ENCODE measurements at regions not wholly inside any gene's neighbourhood (a gene's known extent, or its start where the extent isn't known, plus 50 kb on each side); places are given as distances from the start of the nearest gene placed in this dataset.

- no peak overlapping the region for H3K27ac Mint-ChIP-seq (ENCODE audit: low read depth)
- peaks cover 2% of the 10 kb centered on the region for H3K36me3 Mint-ChIP-seq (ENCODE audit: insufficient read depth)
- H3K4me3 Mint-ChIP-seq: no peak overlapping the region
- DNase-seq (ENCODE audit: low spot score in 2 of 2) (no peak), ATAC-seq (replicated peaks; ENCODE audit: extremely low read depth, poor library complexity, severe bottlenecking) (no peak)
- H3K9me3 Mint-ChIP-seq: peaks cover 5% of the 10 kb centered on the region
- no peaks in the 10 kb centered on the region for H3K27me3 Mint-ChIP-seq
- H3K4me1 Mint-ChIP-seq: no peaks in the 10 kb centered on the region
Measured at GRCh38 chr17:22599322-22599721, 907.0 kb downstream of the KCNJ18 start.

- Mint-ChIP-seq H3K27me3 (no peaks in the 10 kb centered on the region), H3K36me3 (ENCODE audit: insufficient read depth) (no peaks in the 10 kb centered on the region), H3K4me1 (no peaks in the 10 kb centered on the region), H3K9me3 (peaks cover 5% of the 10 kb centered on the region), H3K4me3 (no peak overlapping the region), H3K27ac (ENCODE audit: low read depth) (no peak overlapping the region)
- DNase-seq (ENCODE audit: low spot score in 2 of 2) (no peak), ATAC-seq (replicated peaks; ENCODE audit: extremely low read depth, poor library complexity, severe bottlenecking) (no peak)
Measured at GRCh38 chr17:22600644-22601298, 908.4 kb downstream of the KCNJ18 start.

Measured in central memory CD8-positive, alpha-beta T cell (primary cell).